Fibroblast of villous mesenchyme (primary cell): ENCODE measurements at regions not wholly inside any gene's neighbourhood (a gene's known extent, or its start where the extent isn't known, plus 50 kb on each side); places are given as distances from the start of the nearest gene placed in this dataset.

Experiments
- DNase-seq: peaks from one replicate; pipeline ENCODE4 v3.0.0-alpha.2; 2010; ENCODE audit warnings: low read depth
- H3K4me3 ChIP-seq: 2 replicates; pipeline ENCODE4 v1.5.1; 2011; ENCODE audit warnings: low read depth, mild to moderate bottlenecking, low read length
- CTCF ChIP-seq: IDR thresholded peaks from 2 replicates; pipeline ENCODE4 v1.5.1; 2012; ENCODE audit warnings: low read depth, mild to moderate bottlenecking, low read length; ENCODE audit not compliant: insufficient read depth

GRCh38 chrX:8253096-8253495 lies 82.0 kb upstream of the VCX2 start:
- no peak overlapping the region for H3K4me3 ChIP-seq
- DNase-seq, result no peak
- TF ChIP-seq CTCF, result no peak

GRCh38 chrX:8254401-8254800 lies 83.3 kb upstream of the VCX2 start:
- no peak overlapping the region for H3K4me3 ChIP-seq
- TF ChIP-seq CTCF, result no peak
- DNase-seq, result no peak

GRCh38 chrX:8272821-8273220 lies 101.8 kb upstream of the VCX2 start:
- DNase-seq, result peak; percentile 2
- no peak for TF ChIP-seq CTCF
- no peak overlapping the region for H3K4me3 ChIP-seq

- no peak overlapping the region for H3K4me3 ChIP-seq
- no peak for TF ChIP-seq CTCF
- DNase-seq, result no peak
Observed at GRCh38 chrX:8273451-8273895, 102.4 kb upstream of the VCX2 start.

- no peak overlapping the region for H3K4me3 ChIP-seq
- DNase-seq, result no peak
- TF ChIP-seq CTCF, result no peak
Observed at GRCh38 chrX:8274170-8274569, 103.1 kb upstream of the VCX2 start.

DNA sequence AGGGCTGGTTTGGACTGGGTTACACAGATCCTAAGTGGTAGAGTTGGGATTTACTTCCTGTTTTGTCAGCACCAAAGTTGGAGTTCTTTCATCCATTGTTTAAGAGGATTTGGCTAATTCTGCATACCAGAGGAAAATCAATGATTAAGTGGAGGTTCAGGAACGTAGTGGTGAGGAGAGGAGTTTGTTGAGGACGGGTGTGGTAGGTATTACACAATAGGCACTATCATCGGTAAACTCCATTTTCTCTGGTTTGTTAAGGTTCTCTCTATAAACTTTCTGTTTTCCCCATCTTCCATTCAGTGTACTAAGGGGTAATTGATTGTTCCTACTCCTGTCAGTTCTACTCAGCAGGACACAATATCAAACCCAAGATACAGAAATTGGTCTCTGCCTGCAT lies 107.5 kb upstream of the VCX2 start:
- DNase-seq, result no peak
- no peak overlapping the region for H3K4me3 ChIP-seq
- no peak for TF ChIP-seq CTCF

- DNase-seq, result no peak
- H3K4me3 ChIP-seq, result no peak overlapping the region
- no peak for TF ChIP-seq CTCF
Observed at GRCh38 chrX:8279323-8279722, 108.3 kb upstream of the VCX2 start.
